Thyroid gland (tissue), 4 donors: ENCODE measurements at regions not wholly inside any gene's neighbourhood (a gene's known extent, or its start where the extent isn't known, plus 50 kb on each side); places are given as distances from the start of the nearest gene placed in this dataset.

Experiments
- DNase-seq, 2 donors: peaks; one replicate each; pipeline ENCODE4 v3.0.0-alpha.2; 2019
- H3K27ac ChIP-seq, 3 donors: fragments of 200-600 bp; sonication (generic); 1 replicate in 2 of 3; 2 replicates in 1 of 3; pipeline ENCODE4 v1.5.1; 2016 to 2019; ENCODE audit warnings: mild to moderate bottlenecking in 1 of 3, moderate library complexity in 1 of 3
- H3K27me3 ChIP-seq: fragments of 200-600 bp; sonication (generic); one replicate; pipeline ENCODE4 v1.5.1; 2019
- H3K36me3 ChIP-seq, 2 donors: fragments of 200-600 bp; sonication (generic); one replicate each; pipeline ENCODE4 v1.5.1; 2016 to 2019
- H3K4me1 ChIP-seq, 2 donors: fragments of 200-600 bp; sonication (generic); one replicate each; pipeline ENCODE4 v1.5.1; 2017 to 2019
- H3K4me3 ChIP-seq, 3 donors: fragments of 200-600 bp; sonication (generic); replicated peaks in 1 of 3; 1 replicate in 2 of 3; 2 replicates in 1 of 3; pipeline ENCODE4 v1.5.1; 2016; ENCODE audit warnings: mild to moderate bottlenecking in 1 of 3
- H3K9me3 ChIP-seq: fragments of 200-600 bp; sonication (generic); one replicate; pipeline ENCODE4 v1.5.1; 2017
- CTCF ChIP-seq, 6 experiments: fragments of 200-600 bp in 3 of 6; fragments of 450-650 bp in 3 of 6; sonication (generic) in 3 of 6; IDR thresholded peaks; one replicate each; pipeline ENCODE4 v1.5.1; 2016 to 2019; ENCODE audit warnings: antibody characterized with exemption in 6 of 6, mild to moderate bottlenecking in 2 of 6, inconsistent platforms in 1 of 6, moderate library complexity in 1 of 6
- POLR2A ChIP-seq, 2 donors: fragments of 450-650 bp; IDR thresholded peaks; one replicate each; pipeline ENCODE4 v1.6.1; 2017; ENCODE audit warnings: antibody characterized with exemption in 2 of 2, mild to moderate bottlenecking in 2 of 2, moderate library complexity in 1 of 2
- WGBS, 2 donors: methylation state at CpG; one replicate each; pipeline ENCODE4 v1.1.5; 2017; 5-methylcytosine and 5-hydroxymethylcytosine counted together
- intact Hi-C: fragments of 100-400 bp; cut with DNase I; formaldehyde crosslinking; loops from one replicate; pipeline ENCODE4 v1.15.1; 2023

- 9 to 16% methylated on average over 2 of the region's 2 CpGs for WGBS, 2 donors
These were observed 552.3 kb downstream of the KCNJ3 start for GRCh38 chr2:155250800-155251199.

GRCh38 chr2:155240176-155240575 is 541.7 kb downstream of the KCNJ3 start:
- no peaks in the 10 kb centered on the region for H3K9me3 ChIP-seq
- H3K4me3 ChIP-seq = no peak overlapping the region
- H3K36me3 ChIP-seq = no peaks in the 10 kb centered on the region
- H3K27ac ChIP-seq = no peak overlapping the region
- TF ChIP-seq CTCF (IDR thresholded peaks at IDR 0.05) (no peak), POLR2A (IDR thresholded peaks at IDR 0.05) (no peak)
- no peaks in the 10 kb centered on the region for H3K4me1 ChIP-seq
- H3K27me3 ChIP-seq = no peaks in the 10 kb centered on the region
- intact Hi-C loops = no loop called here
- WGBS, 2 donors = 57 to 65% methylated on average over 4 of the region's 4 CpGs
- no peak for DNase-seq

More at GRCh38 chr2:155250800-155251199, 552.3 kb downstream of the KCNJ3 start:
- TF ChIP-seq POLR2A (IDR thresholded peaks at IDR 0.05) = no peak
- peak in 1 of 6 experiments; percentile 27 for TF ChIP-seq CTCF (IDR thresholded peaks at IDR 0.05)
- no peaks in the 10 kb centered on the region for H3K27me3 ChIP-seq
- H3K27ac ChIP-seq = no peak overlapping the region
- H3K36me3 ChIP-seq = no peaks in the 10 kb centered on the region
- no peak overlapping the region for H3K4me3 ChIP-seq
- no peaks in the 10 kb centered on the region for H3K4me1 ChIP-seq
- intact Hi-C loops = no loop called here
- no peak for DNase-seq
- no peaks in the 10 kb centered on the region for H3K9me3 ChIP-seq

- intact Hi-C loops = no loop called here
These were observed 537.2 kb downstream of the KCNJ3 start for GRCh38 chr2:155235710-155236109.

GRCh38 chr2:155223781-155224406 is 525.4 kb downstream of the KCNJ3 start:
- TF ChIP-seq POLR2A (IDR thresholded peaks at IDR 0.05) (no peak), CTCF (IDR thresholded peaks at IDR 0.05) (no peak)
- Histone ChIP-seq H3K4me3 (no peak overlapping the region), H3K27ac (no peak overlapping the region), H3K36me3 (no peaks in the 10 kb centered on the region), H3K9me3 (no peaks in the 10 kb centered on the region), H3K4me1 (no peaks in the 10 kb centered on the region), H3K27me3 (no peaks in the 10 kb centered on the region)
- DNase-seq = no peak
- WGBS, 2 donors = 49 to 53% methylated on average over 5 of the region's 5 CpGs
- intact Hi-C loops = no loop called here

More at GRCh38 chr2:155235710-155236109, 537.2 kb downstream of the KCNJ3 start:
- Histone ChIP-seq H3K4me3 (no peak overlapping the region), H3K27me3 (no peaks in the 10 kb centered on the region), H3K27ac (no peak overlapping the region), H3K9me3 (no peaks in the 10 kb centered on the region), H3K36me3 (no peaks in the 10 kb centered on the region), H3K4me1 (no peaks in the 10 kb centered on the region)
- WGBS, 2 donors = 82 to 93% methylated on average over 2 of the region's 2 CpGs
- TF ChIP-seq CTCF (IDR thresholded peaks at IDR 0.05) (no peak), POLR2A (IDR thresholded peaks at IDR 0.05) (no peak)
- DNase-seq = no peak

- H3K4me3 ChIP-seq = no peak overlapping the region
- no peaks in the 10 kb centered on the region for H3K27me3 ChIP-seq
- H3K4me1 ChIP-seq = no peaks in the 10 kb centered on the region
- H3K27ac ChIP-seq = no peak overlapping the region
- no peak for DNase-seq
- no peak for TF ChIP-seq CTCF (IDR thresholded peaks at IDR 0.05)
- no peak for TF ChIP-seq POLR2A (IDR thresholded peaks at IDR 0.05)
- no peaks in the 10 kb centered on the region for H3K9me3 ChIP-seq
- no peaks in the 10 kb centered on the region for H3K36me3 ChIP-seq
- intact Hi-C loops = no loop called here
These were observed 520.5 kb downstream of the KCNJ3 start for GRCh38 chr2:155218945-155219344.
